ENCODE measurements at regions not wholly inside any gene's neighbourhood (a gene's known extent, or its start where the extent isn't known, plus 50 kb on each side); places are given as distances from the start of the nearest gene placed in this dataset.
"Not testable (repeated sequence)": the region's sequence is repeated elsewhere in the genome, so short reads cannot be mapped to it uniquely, and the experiment has no call there.

DNA sequence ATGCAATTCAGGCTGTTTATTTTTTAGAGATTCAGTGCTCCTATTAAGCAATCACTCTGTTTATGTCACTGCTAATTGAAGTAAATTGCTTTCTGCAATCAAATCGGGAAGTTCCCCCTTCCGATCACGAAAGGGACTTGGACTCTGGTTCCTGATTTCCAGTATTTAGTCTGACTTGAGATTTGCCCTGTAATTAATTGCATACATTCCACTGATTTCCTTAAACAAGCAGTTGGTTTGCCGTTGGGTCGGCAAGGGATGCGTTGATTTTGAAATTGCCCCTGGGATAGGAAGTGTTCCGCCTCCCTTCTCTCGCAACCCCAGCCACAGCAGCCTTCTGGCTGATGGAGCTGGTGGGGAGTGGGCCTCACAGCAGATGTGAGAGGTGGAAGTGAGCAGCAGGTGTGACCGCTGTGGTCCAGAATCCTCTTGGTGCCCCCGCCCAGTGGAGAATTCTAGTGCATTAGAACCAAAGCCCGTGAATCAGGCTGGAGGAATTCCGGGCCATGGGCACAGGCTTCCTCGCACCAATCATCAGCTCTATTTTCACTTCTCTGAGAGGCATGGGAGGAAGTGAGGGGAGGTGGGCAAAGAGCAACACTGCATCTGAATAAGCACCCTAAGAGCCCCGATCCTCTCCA, 102.5 kb downstream of the SPRY4 start:
- intact Hi-C loops (cut with DNase I) = no loop called here
- no peak for DNase-seq

DNA sequence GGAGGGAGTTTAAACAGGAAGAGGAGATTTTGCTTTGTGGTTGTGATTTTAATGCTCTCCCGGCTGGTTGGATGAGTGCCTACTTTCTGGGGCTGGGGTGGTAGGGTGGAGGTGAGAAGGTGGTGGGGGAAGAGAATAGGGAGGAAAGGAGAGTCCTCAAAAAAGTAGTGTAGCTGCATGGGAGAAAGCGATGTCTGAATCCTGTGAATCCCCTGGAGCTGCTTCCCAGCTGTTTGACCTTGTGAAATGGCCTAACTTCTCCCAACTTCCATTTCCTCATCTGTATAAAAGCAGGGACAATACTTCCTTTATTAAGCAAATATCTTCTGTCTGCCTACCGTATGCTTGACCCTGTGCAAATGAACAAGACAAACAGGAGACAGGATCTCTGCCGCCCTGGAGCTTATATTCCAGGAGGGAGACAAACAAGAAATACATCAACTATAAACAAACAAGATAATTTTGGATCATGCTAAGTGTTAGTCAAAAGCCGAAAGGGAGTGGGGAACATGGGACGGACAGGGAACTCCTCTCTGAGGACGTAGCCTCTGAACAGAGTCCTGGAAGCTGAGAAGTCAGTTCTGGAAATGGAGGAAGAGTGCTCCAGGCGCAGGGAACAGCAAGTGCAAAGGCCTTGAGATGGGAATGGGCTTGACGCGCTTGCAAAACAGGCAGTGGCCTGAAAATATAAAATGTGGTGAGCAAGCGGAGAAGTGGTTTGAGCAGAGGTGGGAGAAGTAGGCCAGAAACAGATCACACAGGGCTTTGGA, 103.5 kb downstream of the SPRY4 start:
- no peak for DNase-seq
- intact Hi-C loops (cut with DNase I) = no loop called here

DNA sequence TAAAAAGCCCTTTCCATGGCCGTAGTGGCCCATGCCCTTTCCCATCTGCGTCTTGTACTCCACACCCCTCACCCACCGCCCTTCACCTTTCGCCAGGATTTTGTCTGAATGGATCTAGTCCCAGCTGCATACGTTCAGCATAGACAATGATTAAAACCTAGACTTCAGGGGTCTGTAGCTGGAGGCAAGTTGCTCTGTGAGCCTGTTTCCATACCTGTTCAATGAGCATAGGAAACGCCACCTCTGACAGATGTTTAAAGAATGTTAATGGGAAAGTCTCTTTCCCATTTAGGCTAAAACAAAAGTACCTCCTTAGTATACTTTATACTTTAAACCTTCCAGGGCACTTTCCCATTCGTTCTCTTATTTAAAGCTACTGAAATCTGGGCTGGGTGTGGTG, 105.7 kb downstream of the SPRY4 start:
- DNase-seq = no peak
- intact Hi-C loops (cut with DNase I) = no loop called here

DNA sequence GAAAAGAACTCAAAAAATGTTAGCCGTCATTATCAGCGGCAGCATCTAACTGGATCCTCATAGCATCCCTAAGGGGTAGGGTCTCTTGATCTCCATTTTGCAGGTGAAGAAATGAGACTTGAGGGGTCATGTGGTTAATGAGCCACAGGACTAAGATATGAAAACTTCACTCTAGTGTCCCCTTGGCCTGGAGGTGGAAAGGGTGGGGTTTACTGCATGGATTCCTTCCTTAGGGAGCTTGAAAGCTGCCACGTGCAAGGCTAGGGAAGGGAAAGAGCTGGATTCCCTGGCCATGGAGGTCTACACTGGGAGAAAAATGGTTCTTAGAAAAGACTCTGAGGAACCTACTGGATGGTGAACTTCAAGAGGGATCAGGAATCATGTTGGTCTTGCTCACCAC, 107.9 kb downstream of the SPRY4 start:
- intact Hi-C loops (cut with DNase I) = no loop called here
- DNase-seq = no peak

- DNase-seq = no peak
- intact Hi-C loops (cut with DNase I) = no loop called here
Observed at GRCh38 chr5:142215915-142216681, 107.5 kb downstream of the NDFIP1 start.

- intact Hi-C loops (cut with DNase I) = no loop called here
- no peak for DNase-seq
Observed at GRCh38 chr5:142213077-142213476, 104.5 kb downstream of the NDFIP1 start.

DNA sequence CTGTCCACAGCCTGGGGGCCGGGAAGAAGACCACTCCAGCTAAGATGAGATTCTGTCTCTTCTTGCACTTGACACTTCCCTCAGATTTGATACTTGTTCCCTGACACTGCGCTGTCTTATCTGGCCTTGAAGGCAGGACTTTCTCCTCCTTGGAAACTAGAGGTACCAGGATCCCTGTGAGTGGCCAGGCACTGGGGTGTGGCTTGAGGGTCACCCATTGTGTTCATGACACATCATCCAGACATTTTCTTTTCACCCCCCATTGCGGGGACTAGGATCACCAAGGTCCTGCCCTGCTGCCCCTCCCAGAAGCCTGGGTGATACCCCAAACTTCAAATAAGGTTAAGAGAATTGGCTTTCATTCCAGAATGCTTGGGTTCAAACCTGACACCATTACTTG, 103.3 kb downstream of the NDFIP1 start:
- no peak for DNase-seq
- intact Hi-C loops (cut with DNase I) = no loop called here

DNA sequence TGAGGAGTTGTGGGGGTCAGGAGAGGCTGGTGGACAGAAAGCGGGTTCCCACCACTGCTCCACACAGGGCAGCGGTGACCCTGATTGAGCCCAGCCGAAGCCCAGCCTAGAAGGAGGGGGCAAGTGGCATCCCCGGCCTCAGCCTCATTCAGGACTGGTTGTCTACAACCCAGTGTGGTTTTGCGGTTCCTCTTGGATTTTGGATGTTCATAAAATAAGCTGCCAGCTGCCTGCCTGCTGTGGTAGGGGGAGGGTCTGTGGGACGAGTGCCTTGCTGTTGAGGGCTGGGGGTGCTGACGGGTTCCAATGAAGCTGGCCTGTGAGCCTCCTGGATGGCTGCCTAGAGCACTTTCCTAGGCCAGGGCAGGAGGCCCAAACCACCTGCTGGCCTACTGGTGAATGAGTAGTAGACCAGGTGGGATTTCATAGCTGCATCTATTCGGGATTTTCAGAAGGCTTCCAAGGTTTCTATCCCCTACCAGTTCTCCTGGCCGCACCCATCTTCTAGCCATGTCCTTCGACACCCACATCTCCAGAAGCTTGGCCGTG, 102.4 kb downstream of the NDFIP1 start:
- DNase-seq = no peak
- intact Hi-C loops (cut with DNase I) = no loop called here

DNA sequence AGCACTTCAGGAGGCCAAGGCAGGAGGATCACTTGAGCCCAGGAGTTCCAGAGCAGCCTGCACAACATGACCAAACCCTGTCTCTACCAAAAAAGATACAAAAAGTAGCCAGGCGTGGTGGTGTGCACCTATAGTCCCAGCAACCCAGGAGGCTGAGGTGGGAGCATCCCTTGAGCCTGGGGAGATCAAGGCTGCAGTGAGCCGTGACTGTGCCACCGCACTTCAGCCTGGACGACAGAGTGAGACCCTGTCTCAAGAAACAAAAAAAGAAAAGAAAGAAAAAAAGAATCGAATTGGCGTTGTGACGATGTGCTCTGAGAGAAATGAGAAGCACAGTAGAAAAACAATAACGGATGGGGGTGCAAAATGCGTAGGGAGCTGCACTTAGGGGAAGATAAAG, 101.4 kb downstream of the NDFIP1 start:
- DNase-seq = no peak
- intact Hi-C loops (cut with DNase I) = no loop called here

DNA sequence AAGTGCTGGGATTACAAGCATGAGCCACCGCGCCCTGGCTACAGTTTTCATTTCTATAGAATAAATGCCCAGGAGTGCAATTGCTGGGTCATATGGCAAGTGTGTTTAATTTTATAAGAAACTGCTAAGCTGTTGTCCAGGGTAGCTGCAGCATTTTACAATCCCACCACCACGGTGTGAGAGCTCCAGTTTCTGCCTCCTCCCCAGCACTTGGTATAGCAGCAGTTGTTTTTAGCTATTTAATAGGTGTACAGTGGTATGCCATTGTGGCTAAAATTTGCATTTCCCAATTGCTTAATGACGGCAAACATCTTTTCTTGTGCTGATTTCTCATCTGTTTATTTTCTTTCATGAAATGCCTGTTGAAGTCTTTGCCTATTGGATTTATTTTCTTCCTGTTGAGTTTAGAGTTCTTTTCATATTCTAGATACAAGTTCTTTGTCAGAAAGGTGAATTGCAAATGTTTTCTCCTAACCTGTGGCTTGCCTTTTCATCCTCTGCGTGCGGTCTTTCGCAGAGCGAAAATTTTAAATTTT, 100.3 kb downstream of the NDFIP1 start:
- DNase-seq = no peak
- intact Hi-C loops (cut with DNase I) = no loop called here

- DNase-seq; intact Hi-C loops (cut with DNase I): not testable (repeated sequence)
Observed at GRCh38 chr5:142208244-142208643, 99.7 kb downstream of the NDFIP1 start.

DNA sequence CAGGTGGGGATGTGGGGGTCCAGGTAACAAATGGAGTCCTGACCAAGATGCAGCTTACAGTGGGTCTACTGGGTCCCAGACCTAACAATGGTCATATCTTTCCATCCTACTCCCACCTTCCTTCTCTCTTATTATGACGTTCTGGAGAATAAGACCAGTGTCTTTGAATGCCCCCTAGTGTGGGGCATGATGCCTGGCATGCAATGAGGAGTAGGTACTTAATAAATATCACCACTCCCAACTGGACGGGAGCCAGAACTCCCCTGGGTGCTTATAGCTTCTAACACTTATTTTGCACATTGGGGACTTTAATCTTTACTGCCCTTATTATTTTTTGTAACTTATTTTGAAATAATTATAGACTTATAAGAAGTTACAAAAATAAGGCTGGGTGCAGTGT, 98.2 kb downstream of the NDFIP1 start:
- intact Hi-C loops (cut with DNase I) = no loop called here
- DNase-seq = no peak

DNA sequence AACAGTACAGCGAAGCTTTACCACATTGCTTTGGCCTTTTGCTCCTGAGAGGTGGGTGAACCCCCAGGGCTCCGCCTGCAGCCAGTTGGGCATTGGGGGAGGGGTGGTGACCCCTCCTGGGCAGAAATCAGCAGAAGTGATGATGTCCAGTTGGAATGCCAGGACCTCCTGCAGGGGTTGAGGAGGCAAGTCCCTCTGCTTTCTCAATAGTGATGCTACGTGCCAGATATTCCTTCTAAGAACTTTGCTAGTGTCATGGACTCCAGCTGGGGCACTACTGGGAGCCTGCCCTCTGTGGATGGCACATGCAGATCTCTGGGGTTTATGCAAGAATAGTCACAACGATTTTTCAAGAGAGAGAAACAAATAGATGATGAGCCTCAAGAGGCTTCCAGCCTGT, 95.6 kb downstream of the NDFIP1 start:
- intact Hi-C loops (cut with DNase I) = no loop called here
- no peak for DNase-seq
